ENCODE measurements at regions not wholly inside any gene's neighbourhood (a gene's known extent, or its start where the extent isn't known, plus 50 kb on each side); places are given as distances from the start of the nearest gene placed in this dataset.

DNA sequence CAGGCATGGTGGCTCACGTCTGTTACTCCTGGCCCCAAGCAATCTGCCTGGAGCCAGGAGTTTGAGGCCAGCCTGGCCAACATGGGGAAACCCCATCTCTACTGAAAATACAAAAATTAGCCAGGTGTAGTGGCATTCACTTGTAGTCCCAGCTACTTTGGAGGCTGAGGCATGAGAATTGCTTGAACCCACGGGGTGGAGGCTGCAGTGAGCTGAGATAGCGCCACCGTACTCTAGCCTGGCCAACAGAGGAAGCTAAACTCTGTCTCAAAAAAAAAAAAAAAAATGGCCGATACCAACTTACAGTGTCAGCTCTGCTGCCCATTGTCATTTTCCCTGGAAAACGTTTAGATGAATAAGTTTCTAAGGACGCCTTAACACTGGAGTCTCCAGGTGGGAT, 489.9 kb downstream of the TFAP2A start:
- H3K27me3 ChIP-seq (ENCODE audit: control insufficient read depth in 1 of 2, insufficient read depth in 2 of 2, low read length in 2 of 2): no peaks in the 10 kb centered on the region
- no peak overlapping the region for H3K4me3 ChIP-seq (replicated peaks in 1 of 3; ENCODE audit: insufficient read depth in 1 of 3, low read depth in 2 of 3, low read length in 3 of 3)
- no peaks in the 10 kb centered on the region; the same call in 1 of the 2 replicates for H3K9me3 ChIP-seq (ENCODE audit: low read length)
- no peak overlapping the region for H2AFZ ChIP-seq (ENCODE audit: low read length)
- no peak for TF ChIP-seq NFAT5 (CRISPR knock-in tag; IDR thresholded peaks at IDR 0.05)
- TF ChIP-seq KDM6A (CRISPR knock-in tag; IDR thresholded peaks at IDR 0.05; ENCODE audit: low read depth): no peak
- peak; percentile 83 for TF ChIP-seq ZNF770 (CRISPR knock-in tag; IDR thresholded peaks at IDR 0.05)
- BruUV-seq (replicated peaks): no TSS peak
- FAIRE-seq: no peak
- no peak for DNase-seq (ENCODE audit: low spot score)
- no peak overlapping the region for H3K4me2 ChIP-seq (ENCODE audit: low read depth, low read length)
- POLR2A ChIA-PET: no interaction called here
- in situ Hi-C loops (cut with HindIII; ENCODE audit: extremely low pct_ligation_motif_present, low pct_unique_long_range_greater_than_20kb) (no loop called here), intact Hi-C loops (cut with micrococcal nuclease; ENCODE audit: unreplicated experiment) (no loop called here)
- H3K4me1 ChIP-seq (ENCODE audit: insufficient read depth, low read length): no peaks in the 10 kb centered on the region
- H3K9ac ChIP-seq (ENCODE audit: insufficient read depth, low read depth, low read length): no peak overlapping the region
- no peak overlapping the region for H3K27ac ChIP-seq (ENCODE audit: extremely low read length, insufficient read depth, low read length)
- no peak; the same call in 2 of the 3 replicates for ATAC-seq
- CTCF ChIA-PET (ENCODE audit: low intra/inter-chr PET ratio, low total read pairs): no interaction called here
- WGBS (ENCODE audit: low lambda C conversion rate): 6% methylated on average over 7 of the region's 7 CpGs
- H4K20me1 ChIP-seq (ENCODE audit: insufficient read depth, low read length): no peaks in the 10 kb centered on the region
- H3K36me3 ChIP-seq (replicated peaks in 1 of 2; ENCODE audit: control insufficient read depth in 1 of 2, insufficient read depth in 2 of 2, low read length in 2 of 2): no peaks in the 10 kb centered on the region
- no peaks in the 10 kb centered on the region for H3K79me2 ChIP-seq (ENCODE audit: insufficient read depth, low read length)

Measured in HepG2 (cell line).